Suppressor macrophage treated with lipopolysaccharide for 4 hours (primary cell): ENCODE measurements at regions not wholly inside any gene's neighbourhood (a gene's known extent, or its start where the extent isn't known, plus 50 kb on each side); places are given as distances from the start of the nearest gene placed in this dataset.

Experiments used
- DNase-seq: peaks from one replicate; pipeline ENCODE4 v3.0.0-alpha.2; 2020

- DNase-seq, result no peak
These were observed 852.3 kb upstream of the TMEM132C start for GRCh38 chr12:127414636-127415035.

- DNase-seq, result no peak
These were observed 850.2 kb upstream of the TMEM132C start for GRCh38 chr12:127416796-127417195.

- DNase-seq, result no peak
These were observed 847.9 kb upstream of the TMEM132C start for GRCh38 chr12:127419111-127419510.

GRCh38 chr12:127421614-127422013, 845.4 kb upstream of the TMEM132C start:
- no peak for DNase-seq

GRCh38 chr12:127422935-127423566, 843.9 kb upstream of the TMEM132C start:
- no peak for DNase-seq

GRCh38 chr12:127425474-127425873, 841.5 kb upstream of the TMEM132C start:
- DNase-seq, result no peak

- no peak for DNase-seq
These were observed 838.5 kb upstream of the TMEM132C start for GRCh38 chr12:127428420-127428819.

GRCh38 chr12:127429551-127430285, 837.3 kb upstream of the TMEM132C start:
- no peak for DNase-seq

GRCh38 chr12:127430401-127430800, 836.6 kb upstream of the TMEM132C start:
- no peak for DNase-seq

- DNase-seq, result no peak
These were observed 835.8 kb upstream of the TMEM132C start for GRCh38 chr12:127431177-127431576.

- DNase-seq, result no peak
These were observed 835.4 kb upstream of the TMEM132C start for GRCh38 chr12:127431594-127431993.

- no peak for DNase-seq
These were observed 831.5 kb upstream of the TMEM132C start for GRCh38 chr12:127435439-127435838.

- no peak for DNase-seq
These were observed 828.3 kb upstream of the TMEM132C start for GRCh38 chr12:127438512-127439244.

- no peak for DNase-seq
These were observed 821.3 kb upstream of the TMEM132C start for GRCh38 chr12:127445581-127446139.

- no peak for DNase-seq
These were observed 818.1 kb upstream of the TMEM132C start for GRCh38 chr12:127448906-127449305.

- no peak for DNase-seq
These were observed 816.1 kb upstream of the TMEM132C start for GRCh38 chr12:127450826-127451225.

- DNase-seq, result no peak
These were observed 811.4 kb upstream of the TMEM132C start for GRCh38 chr12:127455347-127456265.

GRCh38 chr12:127457726-127458125, 809.2 kb upstream of the TMEM132C start:
- DNase-seq, result no peak

- no peak for DNase-seq
These were observed 807.8 kb upstream of the TMEM132C start for GRCh38 chr12:127459166-127459565.

- DNase-seq, result no peak
These were observed 807.3 kb upstream of the TMEM132C start for GRCh38 chr12:127459687-127460086.

- DNase-seq, result no peak
These were observed 803.7 kb upstream of the TMEM132C start for GRCh38 chr12:127463237-127463636.

- DNase-seq, result no peak
These were observed 797.6 kb upstream of the TMEM132C start for GRCh38 chr12:127469331-127469730.

GRCh38 chr12:127473766-127474165, 793.2 kb upstream of the TMEM132C start:
- DNase-seq, result no peak
